ENCODE measurements at regions not wholly inside any gene's neighbourhood (a gene's known extent, or its start where the extent isn't known, plus 50 kb on each side); places are given as distances from the start of the nearest gene placed in this dataset.
A peak's percentile ranks its signal among the peaks of the same experiment; 100 is the strongest.

- H3K4me3 ChIP-seq (ENCODE audit: low read depth, low read length): no peak overlapping the region
- POLR2A ChIA-PET: no interaction called here
- DNase-seq (ENCODE audit: low read depth, low spot score): no peak
- CTCF ChIA-PET: interaction anchor here (2.0 kb wide), 1 partner anchor 14 kb away, joined by 13 read pairs; no protein-coding TSS in a partner anchor
- no peak for TF ChIP-seq CTCF (IDR thresholded peaks at IDR 0.05; ENCODE audit: insufficient read depth, low read length, missing control alignments)
Observed at GRCh38 chr16:9152649-9153501, 61.4 kb downstream of the HAPSTR1 start.

GRCh38 chr16:9153502-9153864, 62.0 kb downstream of the HAPSTR1 start:
- no peak overlapping the region for H3K4me3 ChIP-seq (ENCODE audit: low read depth, low read length)
- DNase-seq (ENCODE audit: low read depth, low spot score): no peak
- TF ChIP-seq CTCF (IDR thresholded peaks at IDR 0.05; ENCODE audit: insufficient read depth, low read length, missing control alignments): no peak
- POLR2A ChIA-PET: no interaction called here
- CTCF ChIA-PET: interaction anchor here (1.0 kb wide), 1 partner anchor 15 kb away, joined by 3 read pairs; no protein-coding TSS in a partner anchor

GRCh38 chr16:9154567-9155410, 63.3 kb downstream of the HAPSTR1 start:
- ChIA-PET CTCF (no interaction called here), POLR2A (no interaction called here)
- TF ChIP-seq CTCF (IDR thresholded peaks at IDR 0.05; ENCODE audit: insufficient read depth, low read length, missing control alignments): no peak
- H3K4me3 ChIP-seq (ENCODE audit: low read depth, low read length): no peak overlapping the region
- no peak for DNase-seq (ENCODE audit: low read depth, low spot score)

- H3K4me3 ChIP-seq (ENCODE audit: low read depth, low read length): no peak overlapping the region
- ChIA-PET POLR2A (no interaction called here), CTCF (no interaction called here)
- DNase-seq (ENCODE audit: low read depth, low spot score): no peak
- TF ChIP-seq CTCF (IDR thresholded peaks at IDR 0.05; ENCODE audit: insufficient read depth, low read length, missing control alignments): no peak
Observed at GRCh38 chr16:9155871-9156270, 64.4 kb downstream of the HAPSTR1 start.

GRCh38 chr16:9159839-9160550, 68.6 kb downstream of the HAPSTR1 start:
- ChIA-PET CTCF (interaction anchor here (0.9 to 1.4 kb wide), 3 partner anchors 11 to 1021 kb away, joined by 3 to 4 read pairs (median 4); no protein-coding TSS in a partner anchor), POLR2A (no interaction called here)
- DNase-seq (ENCODE audit: low read depth, low spot score): no peak
- H3K4me3 ChIP-seq (ENCODE audit: low read depth, low read length): no peak overlapping the region
- peak; percentile 79 for TF ChIP-seq CTCF (IDR thresholded peaks at IDR 0.05; ENCODE audit: insufficient read depth, low read length, missing control alignments)

Data from AG04449 (cell line).